ENCODE measurements at regions not wholly inside any gene's neighbourhood (a gene's known extent, or its start where the extent isn't known, plus 50 kb on each side); places are given as distances from the start of the nearest gene placed in this dataset.

GRCh38 chr5:15321776-15322175, 178.2 kb upstream of the FBXL7 start:
- TF ChIP-seq ILK (tag; IDR thresholded peaks at IDR 0.05; ENCODE audit: borderline replicate concordance, low read depth) (no peak), YY1 (IDR thresholded peaks at IDR 0.05; ENCODE audit: borderline replicate concordance in 1 of 3, control insufficient read depth in 1 of 3, extremely low read depth in 1 of 3, insufficient read depth in 3 of 3, insufficient read length in 1 of 3, insufficient replicate concordance in 2 of 3, low read depth in 1 of 3, low read length in 2 of 3) (no peak), NONO (IDR thresholded peaks at IDR 0.05; ENCODE audit: low read depth in 2 of 2, low read length in 1 of 2) (no peak), CTCF (IDR thresholded peaks at IDR 0.05 in 2 of 3, conservative IDR thresholded peaks at IDR 0.05 in 1 of 3; ENCODE audit: insufficient read depth in 2 of 3, low read depth in 1 of 3, low read length in 3 of 3) (no peak), ZNF431 (CRISPR knock-in tag; IDR thresholded peaks at IDR 0.05) (no peak), ZNF583 (CRISPR knock-in tag; IDR thresholded peaks at IDR 0.05) (no peak), CEBPG (CRISPR knock-in tag; IDR thresholded peaks at IDR 0.05) (no peak), CEBPG (tag; conservative IDR thresholded peaks at IDR 0.05 in 1 of 2, IDR thresholded peaks at IDR 0.05 in 1 of 2) (no peak), NFIC (IDR thresholded peaks at IDR 0.05) (no peak), HMGN3 (IDR thresholded peaks at IDR 0.05; ENCODE audit: borderline replicate concordance, extremely low read depth, insufficient read length, low read depth, low read length) (no peak), TSHZ1 (CRISPR knock-in tag; IDR thresholded peaks at IDR 0.05) (no peak)

All from K562 (cell line).